HCT116 (cell line): ENCODE measurements at regions not wholly inside any gene's neighbourhood (a gene's known extent, or its start where the extent isn't known, plus 50 kb on each side); places are given as distances from the start of the nearest gene placed in this dataset.

Experiments
- ATAC-seq: fragments of 200-7000 bp; cut with Tn5 transposase; 2 replicates; pipeline ENCODE4 v1.9.1; 2020; ENCODE audit warnings: mild to moderate bottlenecking, moderate library complexity
- BruUV-seq: library from RNA; stranded (reverse); fragments of 400-500 nt; replicated peaks from 2 replicates; lab custom pipeline; 2021; lab: Mats Ljungman, UMichigan
- CTCF ChIA-PET: fragments of 300-600 bp; sonication (Branson Sonifier 250); formaldehyde crosslinking; loops from one replicate; lab custom pipeline; 2021; ENCODE audit warnings: antibody characterized with exemption; lab: Charles Lee
- POLR2A ChIA-PET: fragments of 300-600, 350-600 bp; sonication (Branson Sonifier 250); formaldehyde crosslinking; loops from one replicate; lab custom pipeline; 2021; ENCODE audit warnings: antibody characterized with exemption; lab: Charles Lee
- RAD21 ChIA-PET, 2 experiments: fragments of 300-600 bp; sonication (Branson Sonifier 250); formaldehyde crosslinking; loops; one replicate each; lab custom pipeline; 2023; ENCODE audit warnings: low total read pairs in 2 of 2; ENCODE audit not compliant: uncharacterized antibody in 2 of 2, unreplicated experiment in 2 of 2, low non-redundant PET in 1 of 2; lab: Charles Lee
- DNase-seq: peaks from one replicate; pipeline ENCODE4 v3.0.0-alpha.2; 2010; ENCODE audit warnings: low read depth, low spot score
- H2AFZ ChIP-seq: fragments of 200-600 bp; shearing (Covaris generic), sonication (generic); 2 replicates; pipeline ENCODE4 v1.6.1; 2017; ENCODE audit warnings: low read depth, mixed run types, mixed read lengths, antibody characterized with exemption, low read length; ENCODE audit not compliant: poor library complexity, severe bottlenecking
- H3K27ac ChIP-seq: 2 replicates; pipeline ENCODE4 v1.5.1; 2012; ENCODE audit warnings: low read depth, low read length
- H3K27me3 ChIP-seq: fragments of 200-600 bp; sonication (generic); 2 replicates; pipeline ENCODE4 v1.6.1; 2016; ENCODE audit warnings: mixed run types, low read length, mixed read lengths; ENCODE audit not compliant: insufficient read depth
- H3K36me3 ChIP-seq, 2 experiments: fragments of 200-500 bp in 1 of 2; fragments of 200-600 bp in 1 of 2; sonication (Bioruptor generic) in 1 of 2; sonication (generic) in 1 of 2; 2 replicates each; pipeline versions ENCODE4 v1.5.1 to v1.6.1; 2014 to 2016; ENCODE audit warnings: low read length in 2 of 2, inconsistent platforms in 1 of 2, mixed read lengths in 1 of 2, mixed run types in 1 of 2; ENCODE audit not compliant: insufficient read depth in 2 of 2, control insufficient read depth in 1 of 2
- H3K4me1 ChIP-seq, 2 experiments: fragments of 200-600 bp in 1 of 2; sonication (generic) in 1 of 2; 2 replicates each; pipeline versions ENCODE4 v1.5.1 to v1.6.1; 2012 to 2017; ENCODE audit warnings: low read length in 2 of 2, inconsistent platforms in 1 of 2, mild to moderate bottlenecking in 1 of 2, mixed read lengths in 1 of 2, mixed run types in 1 of 2, moderate library complexity in 1 of 2; ENCODE audit not compliant: insufficient read depth in 2 of 2, control insufficient read depth in 1 of 2
- H3K4me2 ChIP-seq: fragments of 200-600 bp; sonication (generic); 2 replicates; pipeline ENCODE4 v1.6.1; 2017; ENCODE audit warnings: mixed run types, low read length, mixed read lengths
- H3K4me3 ChIP-seq, 2 experiments: fragments of 200-600 bp in 1 of 2; sonication (generic) in 1 of 2; replicated peaks in 1 of 2; 2 replicates each; pipeline ENCODE4 v1.5.1; 2011 to 2016; ENCODE audit warnings: low read length in 2 of 2, control low read depth in 1 of 2, low read depth in 1 of 2, mild to moderate bottlenecking in 1 of 2, mixed read lengths in 1 of 2, mixed run types in 1 of 2
- H3K79me2 ChIP-seq: fragments of 200-600 bp; sonication (generic); 2 replicates; pipeline ENCODE4 v1.6.1; 2017; ENCODE audit warnings: mild to moderate bottlenecking, mixed run types, low read length, moderate library complexity, mixed read lengths; ENCODE audit not compliant: insufficient read depth
- H3K9ac ChIP-seq: fragments of 200-600 bp; sonication (generic); 2 replicates; pipeline ENCODE4 v1.6.1; 2016; ENCODE audit warnings: low read length, mixed read lengths
- H3K9me2 ChIP-seq: fragments of 200-600 bp; sonication (generic), shearing (Covaris generic); 2 replicates; pipeline ENCODE4 v1.6.1; 2017; ENCODE audit warnings: mixed run types, mild to moderate bottlenecking, moderate library complexity; ENCODE audit not compliant: insufficient read depth
- H3K9me3 ChIP-seq, 2 experiments: fragments of 200-500 bp in 1 of 2; fragments of 200-600 bp in 1 of 2; sonication (Bioruptor generic) in 1 of 2; sonication (generic) in 1 of 2; 2 replicates each; pipeline ENCODE4 v1.6.1; 2014 to 2017; ENCODE audit warnings: low read length in 2 of 2, mixed read lengths in 2 of 2, inconsistent platforms in 1 of 2, low read depth in 1 of 2, mild to moderate bottlenecking in 1 of 2, mixed run types in 1 of 2, moderate library complexity in 1 of 2; ENCODE audit not compliant: control insufficient read depth in 1 of 2, insufficient read depth in 1 of 2
- H4K20me1 ChIP-seq: fragments of 200-600 bp; sonication (generic), shearing (Covaris generic); 2 replicates; pipeline ENCODE4 v1.6.1; 2017; ENCODE audit warnings: mixed run types, mild to moderate bottlenecking, moderate library complexity; ENCODE audit not compliant: insufficient read depth
- ATF3 ChIP-seq: IDR thresholded peaks from 2 replicates; pipeline ENCODE4 v1.6.1; 2012
- CBX3 ChIP-seq: IDR thresholded peaks from 2 replicates; pipeline ENCODE4 v1.6.1; 2012; ENCODE audit warnings: low read depth
- EGR1 ChIP-seq: IDR thresholded peaks from 2 replicates; pipeline ENCODE4 v1.6.1; 2012; ENCODE audit warnings: low read depth
- ELF1 ChIP-seq: IDR thresholded peaks from 2 replicates; pipeline ENCODE4 v1.6.1; 2012; ENCODE audit warnings: low read depth, borderline replicate concordance
- EZH2 ChIP-seq: fragments of 200-600 bp; sonication (generic); IDR thresholded peaks from 2 replicates; pipeline ENCODE4 v1.6.1; 2017; ENCODE audit warnings: antibody characterized with exemption, mixed run types
- EZH2phosphoT487 ChIP-seq: fragments of 200-600 bp; IDR thresholded peaks from 2 replicates; pipeline ENCODE4 v1.6.1; 2018; ENCODE audit warnings: antibody characterized with exemption, borderline replicate concordance
- FOSL1 ChIP-seq: IDR thresholded peaks from 2 replicates; pipeline ENCODE4 v1.6.1; 2012; ENCODE audit warnings: low read depth
- JUND ChIP-seq: IDR thresholded peaks from 2 replicates; pipeline ENCODE4 v1.6.1; 2012
- MAX ChIP-seq: IDR thresholded peaks from 2 replicates; pipeline ENCODE4 v1.6.1; 2012
- POLR2AphosphoS5 ChIP-seq: IDR thresholded peaks from 2 replicates; pipeline ENCODE4 v1.6.1; 2011; ENCODE audit warnings: mild to moderate bottlenecking, low read depth, low read length, moderate library complexity
- REST ChIP-seq: IDR thresholded peaks from 2 replicates; pipeline ENCODE4 v1.6.1; 2012; ENCODE audit warnings: low read depth
- SIN3A ChIP-seq: IDR thresholded peaks from 2 replicates; pipeline ENCODE4 v1.6.1; 2012; ENCODE audit warnings: low read depth
- SP1 ChIP-seq: IDR thresholded peaks from 2 replicates; pipeline ENCODE4 v1.6.1; 2012; ENCODE audit warnings: low read depth
- SRF ChIP-seq: IDR thresholded peaks from 2 replicates; pipeline ENCODE4 v1.6.1; 2012; ENCODE audit warnings: low read depth
- TCF7L2 ChIP-seq: IDR thresholded peaks from 2 replicates; pipeline ENCODE4 v1.7.0; 2011; ENCODE audit warnings: borderline replicate concordance, inconsistent platforms; ENCODE audit not compliant: insufficient read depth, insufficient read length; ENCODE audit errors: extremely low read depth
- YY1 ChIP-seq: IDR thresholded peaks from 2 replicates; pipeline ENCODE4 v1.6.1; 2011; ENCODE audit warnings: low read length, low read depth, moderate library complexity, mild to moderate bottlenecking; ENCODE audit not compliant: insufficient replicate concordance; ENCODE audit errors: extremely low read depth
- ZBTB33 ChIP-seq: IDR thresholded peaks from 2 replicates; pipeline ENCODE4 v1.6.1; 2011; ENCODE audit warnings: mild to moderate bottlenecking, low read length, moderate library complexity; ENCODE audit not compliant: insufficient replicate concordance; ENCODE audit errors: extremely low read depth
- ZNF274 ChIP-seq: fragments of 200-500 bp; sonication (Bioruptor generic); IDR thresholded peaks from 2 replicates; pipeline ENCODE4 v1.6.1; 2014; ENCODE audit warnings: mild to moderate bottlenecking, low read depth, low read length, inconsistent platforms
- intact Hi-C: fragments of 100-400 bp; cut with micrococcal nuclease; formaldehyde crosslinking; loops from 2 replicates; pipeline ENCODE4 v1.10.0; 2022

GRCh38 chr10:61018146-61018545 is 74.2 kb upstream of the RHOBTB1 start (continued):
- no peak for TF ChIP-seq ZBTB33
- no peak for TF ChIP-seq FOSL1
- TF ChIP-seq JUND: no peak
- TF ChIP-seq SRF: no peak
- TF ChIP-seq TCF7L2: no peak
- TF ChIP-seq MAX: no peak
- no peak for TF ChIP-seq SP1
- no peak for TF ChIP-seq EZH2phosphoT487
- TF ChIP-seq, all 23 proteins: peak for 0

- H3K27me3 ChIP-seq: no peaks in the 10 kb centered on the region
- no peak overlapping the region for H3K4me3 ChIP-seq
- POLR2A ChIA-PET: no interaction called here
- H3K36me3 ChIP-seq: no peaks in the 10 kb centered on the region
- no peaks in the 10 kb centered on the region for H4K20me1 ChIP-seq
- DNase-seq (no peak), ATAC-seq (no peak)
- no peaks in the 10 kb centered on the region for H3K79me2 ChIP-seq
- RAD21 ChIA-PET: no interaction called here
- intact Hi-C loops: no loop called here
- no peak overlapping the region for H2AFZ ChIP-seq
- no peaks in the 10 kb centered on the region for H3K4me1 ChIP-seq
- no peak overlapping the region for H3K27ac ChIP-seq
- no peaks in the 10 kb centered on the region for H3K9me3 ChIP-seq
- H3K9me2 ChIP-seq: no peaks in the 10 kb centered on the region; the same call in 1 of the 2 replicates
- no peak overlapping the region for H3K9ac ChIP-seq
- no TSS peak for BruUV-seq
- CTCF ChIA-PET: no interaction called here
- no peak overlapping the region for H3K4me2 ChIP-seq
- no peak for TF ChIP-seq SP1
- TF ChIP-seq TCF7L2: no peak
- no peak for TF ChIP-seq SRF
- no peak for TF ChIP-seq MAX
- no peak for TF ChIP-seq EZH2phosphoT487
- no peak for TF ChIP-seq ELF1
- TF ChIP-seq SIN3A: no peak
- TF ChIP-seq YY1: no peak
- no peak for TF ChIP-seq EZH2
- TF ChIP-seq FOSL1: no peak
- TF ChIP-seq ATF3: no peak
- TF ChIP-seq CBX3: no peak
- TF ChIP-seq ZNF274: no peak
- no peak for TF ChIP-seq JUND
- TF ChIP-seq REST: no peak
- TF ChIP-seq EGR1: no peak
- no peak for TF ChIP-seq POLR2AphosphoS5
Observed at GRCh38 chr10:61016630-61017029, 72.6 kb upstream of the RHOBTB1 start.
